A549 (cell line): ENCODE measurements at regions not wholly inside any gene's neighbourhood (a gene's known extent, or its start where the extent isn't known, plus 50 kb on each side); places are given as distances from the start of the nearest gene placed in this dataset.

Experiments
- CTCF ChIP-seq: fragments of >200 bp; sonication (Bioruptor Twin); formaldehyde crosslinking; IDR thresholded peaks from 3 replicates; pipeline ENCODE4 v1.5.1; 2016
- KDM1A ChIP-seq: fragments of 200-600 bp; sonication (generic); IDR thresholded peaks from 2 replicates; pipeline ENCODE4 v1.6.1; 2016; ENCODE audit warnings: low read depth, mild to moderate bottlenecking
- SMC3 ChIP-seq: fragments of >200 bp; sonication (Bioruptor Twin); formaldehyde crosslinking; IDR thresholded peaks from 3 replicates; pipeline ENCODE4 v1.6.1; 2018; ENCODE audit warnings: inconsistent platforms

GRCh38 chr2:150578481-150578880 lies 91.0 kb upstream of the RND3 start:
- TF ChIP-seq KDM1A (no peak), SMC3 (no peak), CTCF (no peak)
